ENCODE measurements at regions not wholly inside any gene's neighbourhood (a gene's known extent, or its start where the extent isn't known, plus 50 kb on each side); places are given as distances from the start of the nearest gene placed in this dataset.
A peak's percentile ranks its signal among the peaks of the same experiment; 100 is the strongest.
"Not testable (repeated sequence)": the region's sequence is repeated elsewhere in the genome, so short reads cannot be mapped to it uniquely, and the experiment has no call there.

DNA sequence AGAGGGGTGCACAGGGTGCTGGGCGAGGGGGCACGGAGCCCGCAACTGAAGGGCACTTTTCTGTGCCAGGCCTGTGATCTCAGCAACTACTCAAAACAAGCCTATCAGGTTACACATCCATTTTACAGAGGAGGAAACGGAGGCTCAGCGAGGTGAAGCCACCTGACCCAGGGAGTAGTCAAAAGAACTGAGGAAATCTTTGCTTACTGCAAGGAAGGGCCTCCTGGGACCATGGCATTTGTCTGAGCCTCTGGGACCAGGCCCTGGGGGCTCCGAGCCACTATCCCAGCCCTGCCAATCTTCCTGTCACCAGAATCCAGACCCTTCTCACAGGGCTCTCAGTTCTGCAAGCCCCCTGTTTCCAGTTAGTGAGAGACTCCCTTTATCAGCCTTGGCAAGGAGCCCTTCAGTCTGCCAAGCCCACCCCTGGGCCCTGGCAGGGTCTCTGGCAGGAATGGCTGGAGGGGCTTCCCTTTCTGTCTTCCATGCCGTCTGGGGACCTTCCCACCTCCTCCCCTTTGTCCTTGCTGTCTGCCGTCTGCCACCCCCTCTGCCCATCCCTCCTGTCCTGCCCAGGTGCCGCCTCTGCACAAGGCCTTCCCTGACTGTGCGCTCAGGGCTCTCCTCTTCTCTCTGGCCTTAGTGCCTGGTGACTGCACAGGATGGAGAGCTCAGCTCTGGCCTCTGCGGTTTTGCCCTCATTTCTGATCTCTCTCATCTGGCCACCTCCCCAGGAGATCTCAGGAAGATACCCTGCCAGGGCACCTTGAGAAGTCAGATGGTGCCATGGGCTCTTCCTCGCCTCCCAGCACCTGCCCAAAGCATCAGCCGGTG is 194.7 kb upstream of the GLI2 start:
- peak in 1 of 10 donors; percentile 38 for DNase-seq
- intact Hi-C loops (cut with DNase I): no loop called here

- intact Hi-C loops (cut with DNase I): no loop called here
- DNase-seq: peak in 1 of 10 donors; percentile 74
Observed at GRCh38 chr2:120541553-120541932, 194.1 kb upstream of the GLI2 start.

GRCh38 chr2:120541972-120542670 is 193.5 kb upstream of the GLI2 start:
- intact Hi-C loops (cut with DNase I): no loop called here
- peak in 2 of 10 donors; percentile 13 to 44 for DNase-seq

DNA sequence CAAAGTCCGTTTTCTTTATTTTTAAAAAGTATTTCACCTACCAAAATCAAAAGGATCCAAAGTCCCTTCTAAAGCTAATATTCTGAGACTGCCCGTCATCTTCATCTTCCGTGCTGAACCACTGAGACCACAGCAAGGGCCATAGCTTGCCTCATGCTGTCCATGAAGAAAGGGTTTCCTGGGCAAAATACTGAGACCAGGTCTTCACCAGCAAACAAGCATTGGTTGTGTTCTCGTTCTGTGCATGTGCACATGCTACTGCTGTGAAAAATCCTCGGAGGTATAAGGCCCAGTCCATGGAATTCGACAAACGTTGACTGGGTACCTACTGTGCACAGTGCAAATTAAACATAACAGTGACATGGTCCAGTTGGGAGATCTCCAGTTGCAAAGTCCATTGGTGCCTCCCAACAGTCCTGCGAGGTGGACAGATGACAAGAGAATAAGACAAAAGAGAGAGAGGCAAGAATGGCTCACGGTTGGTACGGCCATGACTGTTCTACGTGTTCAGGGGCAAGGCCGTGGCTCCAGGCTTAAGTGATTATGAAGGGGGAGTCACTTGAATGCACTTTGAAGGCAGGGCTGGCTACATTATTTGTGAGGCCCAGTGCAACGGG is 192.6 kb upstream of the GLI2 start:
- DNase-seq: peak in 3 of 10 donors; percentile 1 to 59 (median 29)
- intact Hi-C loops (cut with DNase I): no loop called here

- DNase-seq: peak in 2 of 10 donors; percentile 55 to 56
- intact Hi-C loops (cut with DNase I): no loop called here
Observed at GRCh38 chr2:120543899-120544298, 191.8 kb upstream of the GLI2 start.

- DNase-seq: peak in 2 of 10 donors; percentile 62 to 74
- intact Hi-C loops (cut with DNase I): no loop called here
Observed at GRCh38 chr2:120544522-120544921, 191.1 kb upstream of the GLI2 start.

DNA sequence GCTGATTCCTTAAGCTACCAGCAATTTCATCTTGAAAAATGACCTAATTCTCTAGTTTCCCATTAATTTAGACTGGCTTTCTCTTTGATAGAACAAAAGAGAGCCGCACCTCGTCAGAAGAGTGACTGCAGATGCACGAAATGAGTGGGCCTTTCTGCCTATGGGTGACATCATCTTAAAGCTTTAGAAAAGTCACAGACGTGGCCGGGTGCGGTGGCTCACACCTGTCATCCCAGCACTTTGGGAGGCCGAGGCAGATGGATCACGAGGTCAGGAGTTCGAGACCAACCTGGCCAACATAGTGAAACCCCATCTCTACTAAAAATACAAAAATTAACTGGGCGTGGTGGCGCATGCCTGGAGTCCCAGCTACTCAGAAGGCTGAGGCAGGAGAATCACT is 190.7 kb upstream of the GLI2 start:
- intact Hi-C loops (cut with DNase I): not testable (repeated sequence)
- DNase-seq: peak in 1 of 10 donors; percentile 53

- DNase-seq: no peak
- intact Hi-C loops (cut with DNase I): no loop called here
Observed at GRCh38 chr2:120545521-120546047, 190.1 kb upstream of the GLI2 start.

DNA sequence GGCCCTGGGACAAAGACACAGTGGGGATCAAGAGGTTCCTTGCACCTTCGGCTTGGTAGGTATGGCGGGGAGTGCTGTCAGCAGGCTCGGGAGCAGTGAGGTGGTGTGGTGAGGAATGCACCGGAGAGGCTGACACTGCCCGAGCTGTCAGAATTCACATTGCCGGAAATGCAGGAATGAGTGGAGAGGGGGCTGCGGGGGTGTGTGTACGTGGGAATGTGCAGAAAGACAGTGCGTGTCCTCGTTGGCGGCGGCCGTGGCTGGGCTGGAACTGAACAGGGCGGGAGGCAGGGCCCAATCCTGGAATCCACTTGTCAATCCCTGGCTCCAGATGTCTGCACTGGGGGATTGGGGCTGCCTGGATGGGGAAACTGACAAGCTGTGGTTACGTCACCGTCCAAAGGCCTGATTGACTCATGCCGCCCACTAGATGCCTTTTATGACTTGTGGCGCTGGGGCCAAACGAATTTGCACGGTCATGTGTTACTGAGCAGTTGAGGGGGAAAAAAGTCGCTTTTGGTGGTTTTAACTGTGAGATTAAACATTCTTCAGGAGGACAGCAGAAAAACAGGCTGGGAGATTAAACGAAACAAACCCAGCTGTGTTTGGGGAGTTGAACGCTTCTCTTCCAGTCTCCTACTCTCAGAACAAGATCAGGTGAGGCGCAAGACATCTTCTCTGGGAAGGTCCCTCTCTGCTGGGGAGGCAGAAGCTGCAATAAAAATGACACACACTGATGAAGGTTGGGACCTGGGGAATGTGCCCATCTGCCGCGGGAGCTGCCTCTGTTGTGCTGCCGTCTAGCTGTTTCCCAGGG is 189.4 kb upstream of the GLI2 start:
- intact Hi-C loops (cut with DNase I): no loop called here
- peak in 2 of 10 donors; percentile 77 to 79 for DNase-seq

DNA sequence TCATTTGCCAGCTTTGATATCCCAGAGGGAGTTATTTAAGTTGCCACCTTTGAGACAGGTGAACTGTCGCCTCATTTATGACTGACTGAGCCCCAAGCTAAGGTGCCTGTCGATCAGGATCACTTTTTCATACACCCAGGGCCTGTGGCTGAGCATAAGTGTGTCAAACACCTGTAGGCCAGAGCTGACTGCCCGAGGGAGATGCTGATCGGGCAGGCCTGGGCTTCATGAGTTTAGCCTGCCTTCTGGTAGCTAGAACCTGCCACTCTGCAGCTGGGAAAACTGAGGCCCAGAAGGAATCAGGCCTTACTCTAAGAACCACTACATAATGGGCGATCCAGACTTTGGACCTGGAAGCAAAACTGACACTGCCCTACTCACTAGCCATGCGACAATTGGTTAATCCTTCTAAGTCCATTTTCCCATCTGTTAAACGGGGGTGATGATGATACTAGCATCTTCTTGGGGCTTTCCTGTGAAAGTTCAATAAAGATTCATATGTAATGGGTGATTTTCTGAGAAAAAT is 188.7 kb upstream of the GLI2 start:
- peak in 2 of 10 donors; percentile 45 to 59 for DNase-seq
- intact Hi-C loops (cut with DNase I): no loop called here

DNA sequence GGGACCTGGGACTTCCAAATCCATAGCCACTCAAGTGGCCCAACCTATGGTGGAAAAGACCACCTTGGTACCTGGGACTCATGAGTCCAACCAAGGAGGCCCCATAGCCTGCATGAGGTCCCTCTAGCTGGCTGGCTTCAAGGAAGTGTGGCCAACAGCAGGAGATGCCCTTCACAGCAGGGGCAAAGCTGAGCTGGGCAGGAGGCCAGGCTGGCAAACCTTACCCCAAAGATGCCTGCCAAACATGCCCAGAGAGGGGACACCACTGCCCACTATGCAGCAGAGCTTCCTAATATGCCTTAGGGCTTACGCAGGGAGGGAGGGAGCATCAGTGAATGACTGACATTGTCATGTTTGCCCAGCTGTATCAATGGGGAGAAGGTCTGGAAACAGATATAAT is 188.0 kb upstream of the GLI2 start:
- intact Hi-C loops (cut with DNase I): no loop called here
- peak in 1 of 10 donors; percentile 67 for DNase-seq

GRCh38 chr2:120548627-120549608 is 186.8 kb upstream of the GLI2 start:
- peak in 1 of 10 donors; percentile 24 for DNase-seq
- intact Hi-C loops (cut with DNase I): no loop called here

DNA sequence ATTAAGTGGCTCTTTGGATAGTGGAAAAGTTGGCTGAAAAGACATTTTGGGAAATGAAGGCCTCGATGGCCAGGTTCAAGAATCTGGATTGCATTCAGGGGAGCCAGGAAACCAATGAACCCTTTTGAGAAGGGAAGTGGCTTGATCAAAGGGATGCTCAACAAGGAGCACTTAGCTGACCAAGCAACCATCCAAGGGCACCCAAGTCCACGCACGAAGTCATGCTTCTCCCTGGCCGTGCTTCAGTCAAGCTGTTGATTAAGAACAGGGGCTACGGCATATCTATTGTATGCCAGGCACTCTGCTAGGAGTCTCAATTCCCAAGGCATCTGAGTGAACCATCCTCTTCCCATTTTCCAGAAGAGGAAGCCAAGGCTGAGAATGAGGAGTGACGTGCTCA is 185.8 kb upstream of the GLI2 start:
- intact Hi-C loops (cut with DNase I): no loop called here
- peak in 1 of 10 donors; percentile 22 for DNase-seq

GRCh38 chr2:120550282-120550681 is 185.4 kb upstream of the GLI2 start:
- intact Hi-C loops (cut with DNase I): no loop called here

GRCh38 chr2:120550893-120551446 is 184.7 kb upstream of the GLI2 start:
- intact Hi-C loops (cut with DNase I): no loop called here

More at GRCh38 chr2:120550282-120550681, 185.4 kb upstream of the GLI2 start:
- DNase-seq: no peak

GRCh38 chr2:120551522-120551921 is 184.1 kb upstream of the GLI2 start:
- peak in 1 of 10 donors; percentile 41 for DNase-seq
- intact Hi-C loops (cut with DNase I): no loop called here

More at GRCh38 chr2:120550893-120551446, 184.7 kb upstream of the GLI2 start:
- DNase-seq: no peak

DNA sequence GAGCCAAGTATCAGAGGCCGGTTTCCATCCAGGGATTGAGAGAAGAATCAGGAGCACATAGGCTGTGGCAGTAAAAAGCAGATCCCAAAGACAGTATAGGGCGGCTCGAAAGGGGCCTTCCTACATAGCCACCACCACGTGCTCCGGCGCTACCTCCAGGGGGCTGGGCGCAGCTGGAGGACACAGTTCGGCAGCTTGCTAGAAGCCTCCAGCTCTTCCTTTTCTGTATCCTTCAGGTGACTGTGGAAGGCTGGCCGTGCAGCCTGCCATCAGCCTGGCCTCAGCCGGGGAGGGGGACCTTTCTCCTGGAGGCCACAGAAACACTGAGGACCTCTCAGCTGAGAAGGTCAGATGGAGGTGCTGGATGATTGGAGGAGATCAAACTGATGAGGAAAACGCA is 183.6 kb upstream of the GLI2 start:
- DNase-seq: peak in 2 of 10 donors; percentile 48 to 51
- intact Hi-C loops (cut with DNase I): no loop called here

DNA sequence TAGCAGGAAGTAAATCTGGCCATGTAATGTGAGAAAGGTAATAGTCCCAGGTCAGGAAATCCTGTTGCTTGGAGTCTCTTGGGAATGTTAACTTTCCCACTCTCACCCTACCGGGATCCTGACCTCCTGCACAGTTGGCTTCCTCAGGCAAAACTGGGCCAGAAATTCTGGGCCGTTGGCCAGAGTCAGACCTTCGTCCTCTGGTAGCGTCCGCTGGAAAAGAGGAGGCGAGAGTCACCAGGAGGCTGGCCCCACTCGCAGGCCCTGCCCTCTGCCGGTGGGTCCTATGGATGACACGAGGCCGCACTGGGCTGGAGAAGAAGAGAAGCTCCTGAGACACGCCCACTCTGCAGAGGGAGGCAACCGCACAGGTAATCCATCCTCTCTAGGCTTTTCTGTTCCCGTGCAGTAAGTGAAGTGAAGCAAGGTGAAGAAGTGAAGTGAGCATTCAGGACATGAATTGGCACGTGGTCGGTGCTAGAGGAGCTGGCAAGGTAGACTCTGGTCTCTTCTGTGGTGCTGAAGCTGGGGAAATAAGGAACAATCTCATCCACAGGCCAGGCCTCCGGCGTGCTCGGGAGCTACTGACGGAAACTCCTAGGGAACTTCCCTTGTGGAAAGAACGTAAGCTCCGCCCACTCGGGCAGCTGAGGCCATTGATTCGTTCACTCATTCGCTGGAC is 182.7 kb upstream of the GLI2 start:
- intact Hi-C loops (cut with DNase I): loop anchor here (1.0 kb wide), 1 partner anchor 210 kb away; no protein-coding TSS in a partner anchor
- peak in 9 of 10 donors; percentile 40 to 91 (median 58) for DNase-seq
